TTC549 (cell line): ENCODE measurements at regions not wholly inside any gene's neighbourhood (a gene's known extent, or its start where the extent isn't known, plus 50 kb on each side); places are given as distances from the start of the nearest gene placed in this dataset.
A peak's percentile ranks its signal among the peaks of the same experiment; 100 is the strongest.
"Not testable (repeated sequence)": the region's sequence is repeated elsewhere in the genome, so short reads cannot be mapped to it uniquely, and the experiment has no call there.

ENCODE experiments used
- FAIRE-seq: peaks from 2 replicates; lab custom pipeline; 2012; peaks lifted over from hg19 to GRCh38; lab: Jason Lieb, UNC

DNA sequence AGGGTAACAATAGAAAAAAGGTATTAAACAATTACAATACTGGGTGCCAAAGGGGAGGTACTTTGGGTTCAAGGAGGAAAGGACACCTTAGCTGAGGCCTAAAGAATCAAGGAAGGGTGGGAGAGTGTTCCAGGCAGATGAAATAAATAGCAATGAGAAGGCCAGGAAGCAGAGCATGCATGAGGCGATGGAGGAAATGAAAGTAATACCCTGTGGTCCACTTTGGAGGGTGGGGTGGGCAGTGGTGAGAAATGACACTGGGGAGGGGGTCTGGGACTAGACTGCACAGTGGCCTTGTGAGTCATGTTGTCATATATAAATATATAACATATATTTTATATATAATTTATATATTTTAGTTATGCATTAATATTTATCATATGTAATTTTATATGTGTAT, 55.9 kb downstream of the BHLHE40 start:
- no peak for FAIRE-seq

GRCh38 chr3:5035692-5036391, 56.6 kb downstream of the BHLHE40 start:
- no peak for FAIRE-seq

GRCh38 chr3:5036392-5036766, 57.1 kb downstream of the BHLHE40 start:
- no peak for FAIRE-seq

- FAIRE-seq, result no peak
Observed at GRCh38 chr3:5036858-5037257, 57.6 kb downstream of the BHLHE40 start.

GRCh38 chr3:5039585-5039984, 60.3 kb downstream of the BHLHE40 start:
- FAIRE-seq, result no peak

GRCh38 chr3:5041315-5041714, 62.1 kb downstream of the BHLHE40 start:
- no peak for FAIRE-seq

DNA sequence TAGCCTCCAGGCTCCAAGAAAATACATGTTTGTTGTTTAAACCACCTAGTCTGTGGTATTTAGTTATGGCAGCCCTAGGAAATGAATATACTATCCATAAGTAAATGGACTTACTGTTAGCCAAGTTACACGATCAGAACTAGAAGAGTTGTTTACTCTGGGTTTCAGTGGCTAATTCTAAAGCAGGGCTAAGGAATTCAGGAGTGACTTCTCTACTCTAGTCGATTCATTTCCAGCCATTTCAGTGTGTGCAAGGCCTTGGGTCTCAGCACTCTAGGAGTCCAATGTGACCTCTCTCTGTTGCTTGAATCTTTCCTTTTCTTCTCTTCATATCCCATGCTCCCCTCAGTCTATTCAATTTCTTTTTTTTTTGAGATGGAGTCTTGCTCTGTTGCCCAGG, 66.7 kb downstream of the BHLHE40 start:
- no peak for FAIRE-seq

DNA sequence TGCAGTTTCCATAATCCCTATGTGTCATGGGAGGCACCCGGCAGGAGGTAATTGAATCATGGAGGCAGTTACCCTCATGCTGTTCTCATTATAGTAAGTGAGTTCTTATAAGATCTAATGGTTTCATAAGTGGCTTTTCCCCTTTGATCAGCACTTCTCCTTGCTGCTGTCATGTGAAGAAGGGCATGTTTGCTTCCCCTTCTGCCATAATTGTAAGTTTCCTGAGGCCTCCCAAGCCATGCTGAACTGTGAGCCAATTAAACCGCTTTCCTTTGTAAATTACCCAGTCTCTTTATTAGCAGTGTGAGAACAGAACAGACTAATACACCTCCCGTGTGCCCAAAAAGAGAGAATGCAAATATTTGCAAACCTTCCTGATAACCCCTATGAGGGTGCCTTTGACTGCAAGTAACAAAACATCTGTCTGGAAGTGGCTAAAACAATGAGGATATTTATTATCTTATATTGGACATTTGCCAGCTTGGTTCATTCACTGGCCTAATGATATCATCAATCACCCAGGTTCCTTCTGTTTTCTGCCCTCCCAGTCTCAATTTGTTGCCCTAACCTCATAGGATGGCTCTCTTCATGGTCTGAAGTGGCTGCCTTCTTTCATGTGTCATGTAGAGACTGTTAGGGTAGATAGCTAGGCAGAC, 68.7 kb downstream of the BHLHE40 start:
- FAIRE-seq, result no peak

- no peak for FAIRE-seq
Observed at GRCh38 chr3:5051772-5052171, 70.3 kb upstream of the ARL8B start.

DNA sequence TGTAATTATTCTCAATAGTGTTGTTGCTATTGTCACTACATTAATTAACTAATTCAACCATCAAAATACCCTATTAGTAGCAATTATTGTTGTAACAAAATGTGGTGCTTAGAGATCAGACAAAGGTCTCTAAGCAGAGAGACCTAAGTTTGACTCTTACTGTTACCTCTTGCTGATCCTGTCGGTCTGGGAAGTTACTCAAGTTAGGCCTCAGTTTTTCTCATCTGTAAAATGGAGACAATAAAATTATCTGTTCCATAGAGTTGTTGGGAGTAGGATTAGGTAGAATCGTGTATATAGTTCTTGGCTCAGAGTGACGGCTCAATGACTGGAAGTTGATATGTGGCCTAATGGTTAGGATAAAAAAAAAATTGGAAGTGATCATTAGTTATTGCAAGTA, 69.8 kb upstream of the ARL8B start:
- no peak for FAIRE-seq

- FAIRE-seq, result no peak
Observed at GRCh38 chr3:5053021-5053831, 68.9 kb upstream of the ARL8B start.

DNA sequence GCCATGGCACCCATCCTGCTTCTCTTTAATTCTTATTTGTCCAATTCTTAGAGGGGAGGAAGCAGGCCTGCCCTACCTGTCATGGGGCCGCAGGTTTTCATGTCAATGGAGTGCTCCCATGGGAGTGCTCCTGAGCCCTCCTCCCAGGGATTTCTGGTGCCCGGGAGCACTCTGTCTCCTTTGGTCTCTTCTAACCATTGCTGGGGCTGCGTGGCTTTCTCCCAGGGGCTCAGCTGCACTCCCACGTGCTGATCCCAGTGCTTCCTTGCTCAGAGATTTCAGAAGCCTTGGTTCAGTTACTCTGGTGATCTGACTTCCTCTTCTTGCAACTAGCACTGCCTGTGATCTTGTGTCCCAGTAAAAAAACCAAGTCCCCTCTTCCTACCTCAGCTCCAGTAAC, 68.0 kb upstream of the ARL8B start:
- FAIRE-seq, result no peak

- not testable (repeated sequence) for FAIRE-seq
Observed at GRCh38 chr3:5054579-5054978, 67.5 kb upstream of the ARL8B start.

GRCh38 chr3:5055357-5056110, 66.6 kb upstream of the ARL8B start:
- no peak for FAIRE-seq

DNA sequence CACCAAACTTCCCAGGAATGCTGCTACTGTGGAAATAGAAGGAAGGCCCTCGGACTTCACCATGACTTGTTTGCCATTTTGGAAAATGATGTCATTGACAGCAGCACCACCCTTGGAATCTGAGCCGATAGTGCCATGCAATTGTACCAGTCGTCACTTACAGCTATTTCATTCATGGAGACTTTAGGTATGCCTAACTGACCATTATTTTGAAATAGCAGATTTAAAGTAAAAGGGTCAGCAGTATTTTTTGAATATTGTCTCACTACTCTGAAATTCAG, 66.0 kb upstream of the ARL8B start:
- FAIRE-seq, result no peak

GRCh38 chr3:5057272-5057671, 64.8 kb upstream of the ARL8B start:
- no peak for FAIRE-seq

GRCh38 chr3:5057857-5058324, 64.2 kb upstream of the ARL8B start:
- peak; percentile 75 for FAIRE-seq

DNA sequence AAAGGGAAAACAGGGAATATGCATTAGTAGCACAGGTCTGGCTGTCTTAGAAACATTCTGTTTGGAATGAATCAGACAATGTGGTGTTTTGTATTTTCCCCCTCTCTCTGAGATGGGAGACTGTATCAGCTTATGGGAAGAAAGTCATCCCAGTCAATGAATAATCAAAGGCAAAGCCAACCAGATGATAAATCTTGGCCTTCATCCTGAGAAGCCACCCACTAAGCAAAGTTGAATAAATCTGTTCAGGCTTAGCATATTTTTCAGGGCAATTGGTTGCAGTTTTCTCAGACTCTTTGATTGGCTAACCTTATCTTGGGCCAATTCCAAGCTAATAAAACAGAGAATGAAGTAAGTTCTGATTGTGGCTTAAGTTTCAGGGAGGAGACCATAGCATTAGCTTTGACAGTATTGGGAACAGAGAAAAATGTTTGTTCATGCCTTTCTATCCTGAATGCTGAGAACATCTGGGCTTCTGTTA, 63.6 kb upstream of the ARL8B start:
- FAIRE-seq, result no peak

DNA sequence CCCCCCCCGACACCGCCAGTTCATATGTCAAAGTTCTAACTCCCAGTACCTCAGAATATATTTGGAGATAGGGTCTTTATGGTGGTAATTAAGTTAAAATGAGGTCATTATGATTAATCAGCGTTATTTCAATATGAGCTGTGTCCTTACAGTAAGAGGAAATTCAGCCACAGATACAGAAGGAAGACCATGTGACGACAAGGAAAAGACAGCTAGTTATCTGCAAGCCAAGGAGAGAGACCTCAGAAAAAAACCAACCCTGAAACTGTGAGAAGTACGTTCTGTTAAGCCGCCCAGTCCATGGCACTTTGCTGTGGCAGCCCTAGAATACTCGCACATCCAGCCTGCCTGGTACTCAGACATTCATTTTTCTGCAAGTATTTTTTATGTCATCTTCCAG, 62.3 kb upstream of the ARL8B start:
- no peak for FAIRE-seq

- FAIRE-seq, result no peak
Observed at GRCh38 chr3:5061218-5061569, 60.9 kb upstream of the ARL8B start.

GRCh38 chr3:5063724-5064123, 58.4 kb upstream of the ARL8B start:
- FAIRE-seq, result no peak

DNA sequence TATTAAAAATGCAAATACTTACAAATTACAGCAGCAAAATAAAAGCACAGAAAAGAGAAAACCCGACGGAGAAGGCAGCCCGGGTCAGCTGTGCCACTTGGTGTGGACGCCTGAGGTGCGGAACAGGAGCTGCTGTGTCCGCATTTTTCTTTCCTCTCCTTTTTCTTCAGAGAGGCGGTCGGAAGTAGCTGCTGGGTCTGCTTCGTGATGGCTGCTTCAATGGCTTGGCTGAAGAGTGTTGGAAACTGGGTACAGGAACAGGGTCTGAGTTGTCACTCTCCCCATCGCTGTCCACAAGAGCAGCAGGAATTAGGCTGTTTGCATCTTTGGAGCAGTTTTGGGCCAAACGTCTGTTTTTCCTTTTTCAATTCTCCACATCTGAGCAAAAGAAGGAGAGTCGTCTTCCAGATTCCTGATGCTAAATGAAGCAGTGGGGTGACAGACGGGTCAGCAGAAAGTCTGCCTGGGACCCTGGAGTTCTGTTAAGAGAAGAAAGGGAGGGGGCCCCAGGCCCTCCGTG, 53.5 kb upstream of the ARL8B start:
- no peak for FAIRE-seq

DNA sequence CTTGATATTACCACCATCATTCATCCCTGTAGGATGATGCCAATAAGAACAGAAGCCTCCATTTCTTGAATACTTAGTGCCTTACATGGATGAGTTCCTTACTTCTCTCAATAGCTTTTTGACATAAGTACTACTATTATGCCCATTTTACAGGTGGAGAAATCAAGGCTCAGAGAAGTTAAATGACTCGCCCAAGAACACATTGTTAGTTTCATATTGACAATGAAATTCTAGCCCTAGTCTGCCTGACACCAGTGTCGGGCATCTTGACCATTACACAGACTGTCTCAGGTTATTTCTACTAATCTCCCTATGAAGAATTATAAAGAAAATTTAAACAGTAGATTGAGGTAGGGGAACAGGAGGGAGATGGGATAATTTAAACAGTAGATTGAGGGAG, 52.5 kb upstream of the ARL8B start:
- FAIRE-seq, result no peak
